ENCODE measurements at regions not wholly inside any gene's neighbourhood (a gene's known extent, or its start where the extent isn't known, plus 50 kb on each side); places are given as distances from the start of the nearest gene placed in this dataset.

DNA sequence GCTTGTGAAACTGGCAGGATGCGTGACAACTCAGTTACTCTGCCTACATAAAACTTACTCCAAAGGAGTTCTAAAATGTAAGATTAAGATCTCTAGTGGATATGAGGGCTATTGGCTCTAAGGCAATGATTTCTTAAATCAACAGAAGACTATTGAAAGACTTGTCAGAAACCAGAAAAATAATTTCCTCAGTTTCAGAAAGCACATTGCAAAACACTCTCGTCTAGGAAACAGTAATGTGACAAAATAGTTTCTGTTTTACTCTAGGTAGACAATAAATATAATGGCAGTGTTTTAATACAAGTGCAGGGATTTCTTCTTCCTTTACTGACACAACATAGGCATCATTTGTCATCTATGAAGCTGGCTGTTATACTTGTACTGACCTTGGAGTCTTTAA lies 230.1 kb downstream of the KCTD12 start:
- peak; percentile 25 to 61 (median 53) for DNase-seq

DNA sequence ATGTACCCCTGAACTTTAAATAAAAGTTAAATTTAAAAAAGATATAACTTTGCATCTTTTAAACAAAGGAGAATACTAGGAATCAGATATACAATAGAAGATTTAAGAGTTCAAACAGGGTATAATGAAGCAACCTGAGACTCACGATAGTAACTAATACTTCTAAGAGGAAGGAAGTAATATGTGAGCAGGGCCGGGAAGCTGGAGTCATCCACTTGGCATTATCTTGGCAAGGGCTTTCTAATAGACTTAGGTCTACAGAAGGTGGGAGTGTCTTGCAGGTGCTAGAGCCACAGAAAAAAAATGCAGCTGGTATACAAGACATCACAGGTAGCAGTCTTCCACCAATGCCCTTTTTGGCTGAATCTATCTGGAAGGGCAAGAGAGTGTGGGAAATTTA lies 231.9 kb downstream of the KCTD12 start:
- DNase-seq: peak in 1 of 3 donors; percentile 17

DNA sequence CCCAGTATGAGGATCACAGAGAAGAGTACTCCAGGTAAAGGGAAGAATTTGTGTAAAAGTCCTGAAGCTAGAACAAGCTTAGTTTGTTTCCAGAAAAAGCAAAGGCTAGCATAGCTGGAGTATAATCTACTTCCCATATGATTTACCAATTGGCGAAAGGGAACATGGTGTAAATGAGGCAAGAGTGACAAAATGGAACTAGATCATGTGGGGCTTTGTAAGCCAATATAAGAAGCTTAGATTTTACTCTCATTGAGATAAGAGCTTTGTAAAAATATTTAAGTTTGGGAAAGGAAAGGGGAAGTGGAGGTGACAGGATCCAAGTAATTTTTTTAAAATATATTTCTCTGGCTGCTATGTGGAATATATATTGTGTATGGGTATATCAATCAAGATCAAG lies 234.9 kb downstream of the KCTD12 start:
- peak in 2 of 3 donors; percentile 46 to 48 for DNase-seq

DNA sequence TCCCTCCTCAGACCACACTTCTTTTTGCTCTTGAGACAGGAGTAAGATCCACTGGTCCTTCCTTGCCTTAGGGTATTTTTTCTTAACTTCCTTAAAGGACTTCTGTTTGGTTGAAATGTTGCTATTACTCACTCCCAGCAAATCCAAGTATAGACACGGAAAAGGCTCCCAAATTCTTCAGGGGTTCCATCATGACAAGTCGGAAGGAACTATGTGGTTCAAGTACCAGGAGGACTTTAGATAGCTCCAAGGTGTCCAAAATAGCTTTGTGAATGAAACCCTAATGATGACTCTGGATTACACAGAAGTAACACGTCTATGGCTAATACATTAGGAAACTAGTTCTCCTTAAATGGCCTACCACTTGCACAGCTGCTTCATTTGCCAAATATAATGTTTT lies 238.7 kb downstream of the KCTD12 start:
- no peak for DNase-seq

DNA sequence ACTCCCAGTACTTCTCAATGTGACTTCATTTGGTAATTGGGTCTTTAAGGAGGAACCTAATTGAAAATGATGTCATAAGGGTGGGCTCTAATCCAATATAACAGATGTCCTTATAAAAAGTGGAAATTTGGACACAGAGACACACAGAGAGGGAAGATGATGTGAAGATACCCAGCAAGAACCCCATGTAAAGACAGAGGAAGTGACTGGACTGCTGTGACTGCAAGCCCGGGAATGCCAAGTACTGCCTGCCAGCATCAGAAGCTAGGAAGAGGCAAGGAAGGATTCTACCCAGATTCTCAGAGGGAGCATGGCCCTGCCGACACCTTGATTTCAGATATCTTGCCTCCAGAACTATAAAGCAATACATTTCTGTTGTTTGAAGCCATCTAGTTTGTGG lies 239.3 kb downstream of the KCTD12 start:
- DNase-seq: no peak

DNA sequence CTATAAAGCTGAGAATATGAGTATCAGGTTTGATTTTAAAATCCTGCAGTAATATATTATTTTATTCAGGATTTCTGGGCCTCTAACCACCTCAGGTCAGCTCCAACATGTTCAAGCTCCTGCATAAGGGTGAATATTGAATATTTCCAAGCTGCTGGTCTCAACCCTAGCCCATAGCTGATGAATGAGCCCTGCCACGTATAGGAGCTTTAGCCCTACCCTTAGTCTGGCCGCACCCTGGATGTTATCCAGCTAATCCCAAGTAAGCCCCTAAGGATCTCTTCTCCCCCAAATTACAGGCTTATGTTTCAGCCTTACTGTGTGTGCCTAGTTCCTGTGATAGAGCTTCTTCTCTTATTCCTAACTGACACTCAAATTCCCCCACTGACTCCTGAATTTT lies 240.6 kb downstream of the KCTD12 start:
- DNase-seq: no peak

DNA sequence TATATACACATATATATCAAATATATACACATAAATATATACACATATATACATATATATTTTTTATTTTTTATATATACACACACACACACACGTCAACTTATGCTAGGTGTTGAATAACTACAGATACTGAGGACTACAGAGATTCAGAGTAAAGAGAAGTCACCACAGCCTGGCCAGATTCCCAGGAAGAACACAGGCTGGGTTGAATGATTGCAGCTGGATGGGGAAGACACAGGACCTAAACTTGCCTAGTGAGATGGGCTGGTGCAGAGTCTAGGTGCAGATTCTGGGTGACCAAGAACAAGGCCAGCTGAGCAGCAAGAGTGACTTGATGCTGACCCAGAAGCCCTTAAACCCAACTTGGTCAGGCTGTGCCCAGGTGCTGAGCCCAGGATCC lies 241.3 kb downstream of the KCTD12 start:
- DNase-seq: no peak

DNA sequence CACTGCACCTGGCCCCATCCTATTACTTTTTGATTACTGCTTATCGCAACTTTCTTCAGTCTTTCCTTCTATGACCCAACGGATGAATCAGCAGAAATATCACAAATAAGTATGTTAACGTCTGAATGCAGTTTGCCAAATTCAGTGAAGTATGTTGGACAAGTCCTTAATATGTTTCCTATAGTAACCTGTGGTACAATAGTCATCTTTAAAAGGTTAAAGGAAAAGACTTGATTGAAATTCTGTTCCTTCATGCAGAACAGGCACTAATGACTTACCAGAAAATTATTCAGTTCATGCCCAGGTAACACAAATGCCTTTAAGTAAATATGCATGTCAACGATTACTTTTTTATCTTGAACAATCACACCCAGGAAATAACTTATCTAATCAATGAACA lies 242.6 kb downstream of the KCTD12 start:
- DNase-seq: no peak

DNA sequence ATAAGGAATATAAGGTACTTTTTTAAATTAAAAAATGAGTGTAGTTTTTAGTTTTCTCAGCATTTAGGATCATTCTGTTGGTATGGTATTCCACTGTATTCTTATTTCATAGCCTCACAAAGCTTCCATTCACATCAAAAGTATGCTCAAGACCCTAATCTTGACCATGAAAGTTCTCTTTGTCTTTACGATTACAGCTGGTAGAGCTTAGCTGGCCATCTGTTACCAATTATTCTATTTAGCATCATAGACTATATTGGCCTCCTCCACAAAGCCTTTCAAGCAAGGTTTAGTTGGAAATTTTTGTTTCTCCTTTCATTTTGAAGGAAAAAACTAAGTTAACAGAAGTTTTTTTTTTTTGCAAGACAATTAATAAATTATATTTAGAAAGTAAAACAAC lies 245.1 kb downstream of the KCTD12 start:
- DNase-seq: no peak

DNA sequence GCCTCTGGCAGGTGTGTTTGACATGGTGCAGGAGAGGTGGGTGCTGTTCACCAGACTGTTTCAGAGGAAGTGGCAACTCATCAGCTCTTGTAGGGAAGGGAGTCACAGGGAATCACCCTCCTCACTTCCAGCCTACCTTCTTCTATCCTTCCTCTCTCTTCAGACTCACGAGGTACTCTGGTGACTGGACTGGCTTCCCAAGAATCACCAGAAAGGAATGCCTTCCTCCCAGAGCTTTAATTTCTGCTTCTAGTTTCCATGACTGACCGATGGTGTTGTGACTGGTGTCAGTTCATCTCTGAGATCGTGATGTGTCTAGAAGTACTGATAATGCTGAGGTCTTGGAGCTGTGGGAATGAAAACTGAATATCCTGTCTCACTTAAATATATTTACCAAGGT lies 247.3 kb downstream of the KCTD12 start:
- no peak for DNase-seq

DNA sequence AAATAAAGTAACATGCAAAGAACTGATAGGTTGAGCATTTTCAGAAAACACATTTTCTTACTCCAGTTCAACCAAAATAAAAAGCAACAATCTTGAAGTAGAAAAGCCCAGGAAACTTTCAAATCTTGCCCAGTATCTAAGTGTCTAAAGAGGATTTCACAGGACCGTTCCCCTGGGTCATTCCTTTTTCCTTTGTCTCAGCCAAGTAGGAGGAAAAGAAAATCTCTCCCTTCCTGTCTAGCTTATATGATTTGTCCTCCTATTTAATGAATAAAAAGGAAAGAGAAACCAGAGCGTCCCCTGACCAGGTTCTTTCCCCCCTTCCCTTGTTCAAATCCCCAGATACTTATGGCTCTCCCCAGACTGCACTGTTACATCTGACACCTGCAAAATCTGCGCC lies 248.0 kb downstream of the KCTD12 start:
- DNase-seq: no peak

DNA sequence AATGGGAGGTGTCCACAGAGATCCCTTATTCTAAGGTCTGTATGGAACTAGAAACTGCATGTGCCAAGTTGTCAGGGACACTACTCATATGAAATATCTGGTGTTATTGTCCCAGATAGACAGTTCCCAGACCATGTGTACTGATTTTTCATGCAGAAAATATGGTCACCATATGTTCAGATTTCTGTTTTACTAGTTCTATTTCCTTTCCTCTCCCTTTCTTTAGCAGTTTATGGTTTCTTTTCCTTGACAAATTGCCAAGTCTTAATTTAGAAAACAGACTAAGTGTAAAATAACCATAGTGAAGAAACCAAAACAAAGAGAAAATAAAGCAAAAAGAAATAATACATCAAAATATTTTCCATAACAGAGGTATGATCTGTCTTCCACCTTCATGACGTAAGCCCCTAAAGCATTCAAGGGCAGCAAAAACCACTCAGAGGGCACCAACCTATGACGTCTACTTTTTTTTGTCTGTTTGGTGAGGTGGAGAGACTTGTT lies 248.5 kb downstream of the KCTD12 start:
- no peak for DNase-seq

DNA sequence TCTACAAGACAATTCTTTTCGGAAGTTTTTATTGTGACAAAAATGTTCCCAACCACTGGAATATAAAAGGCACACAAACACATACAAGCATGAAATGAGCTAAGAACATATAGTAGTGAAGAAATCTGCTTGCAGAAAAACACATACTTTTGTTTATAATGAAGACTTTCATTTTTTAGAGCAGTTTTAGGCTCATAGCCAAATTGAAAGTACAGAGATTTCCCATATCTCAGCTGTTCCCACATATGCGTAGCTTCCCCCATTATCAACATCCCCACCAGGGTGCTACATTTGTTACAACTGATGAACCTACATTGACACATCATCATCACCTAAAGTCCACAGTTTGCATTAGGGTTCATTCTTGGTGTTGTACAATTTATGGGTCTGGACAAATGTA lies 249.4 kb downstream of the KCTD12 start:
- DNase-seq: no peak

DNA sequence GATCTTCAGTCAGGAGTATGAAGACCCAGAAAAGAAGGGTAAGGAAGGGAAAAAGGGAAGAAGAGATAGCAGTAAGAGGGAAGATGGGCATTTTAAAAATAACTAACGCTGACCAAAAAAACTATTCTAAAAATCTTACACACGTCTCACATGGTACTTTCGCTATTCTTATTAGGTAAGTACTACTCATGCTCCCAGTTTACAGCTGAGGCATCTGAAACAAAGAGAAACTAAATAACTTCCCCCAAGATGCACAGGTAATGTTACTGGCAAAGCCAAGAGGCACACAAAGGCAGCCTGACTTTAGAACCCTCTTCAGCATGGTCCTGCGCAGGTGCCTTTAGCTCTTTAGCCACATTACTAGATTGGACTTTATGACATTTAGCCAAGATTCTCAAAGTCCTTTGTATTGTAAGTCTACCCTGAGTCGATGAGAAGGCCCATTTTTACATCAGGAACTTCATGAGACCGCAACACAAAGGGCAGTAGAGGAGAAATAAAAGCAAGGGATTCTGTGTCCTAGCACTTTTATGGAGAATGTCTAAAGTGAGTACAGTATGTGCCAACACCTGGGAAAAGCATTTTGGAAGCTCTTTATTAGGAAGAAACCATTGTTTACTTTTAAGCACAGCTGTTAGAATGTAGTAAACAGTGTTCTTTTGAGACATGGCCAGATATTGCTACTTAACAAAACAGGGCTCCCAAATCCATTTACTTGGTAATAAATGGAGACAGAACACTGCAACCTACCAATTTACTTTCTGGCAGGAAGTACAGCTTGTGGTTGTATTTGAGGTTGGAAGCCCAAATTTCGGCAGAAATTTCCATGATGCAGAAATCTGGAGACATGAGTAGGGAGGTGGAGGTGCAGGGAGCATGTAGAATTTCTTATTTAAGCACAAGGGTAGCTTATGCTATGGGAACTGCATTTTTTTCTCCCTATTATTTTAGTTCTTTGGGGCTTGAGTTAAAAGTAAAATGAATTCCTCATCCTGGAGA lies 250.7 kb downstream of the KCTD12 start:
- DNase-seq: no peak

DNA sequence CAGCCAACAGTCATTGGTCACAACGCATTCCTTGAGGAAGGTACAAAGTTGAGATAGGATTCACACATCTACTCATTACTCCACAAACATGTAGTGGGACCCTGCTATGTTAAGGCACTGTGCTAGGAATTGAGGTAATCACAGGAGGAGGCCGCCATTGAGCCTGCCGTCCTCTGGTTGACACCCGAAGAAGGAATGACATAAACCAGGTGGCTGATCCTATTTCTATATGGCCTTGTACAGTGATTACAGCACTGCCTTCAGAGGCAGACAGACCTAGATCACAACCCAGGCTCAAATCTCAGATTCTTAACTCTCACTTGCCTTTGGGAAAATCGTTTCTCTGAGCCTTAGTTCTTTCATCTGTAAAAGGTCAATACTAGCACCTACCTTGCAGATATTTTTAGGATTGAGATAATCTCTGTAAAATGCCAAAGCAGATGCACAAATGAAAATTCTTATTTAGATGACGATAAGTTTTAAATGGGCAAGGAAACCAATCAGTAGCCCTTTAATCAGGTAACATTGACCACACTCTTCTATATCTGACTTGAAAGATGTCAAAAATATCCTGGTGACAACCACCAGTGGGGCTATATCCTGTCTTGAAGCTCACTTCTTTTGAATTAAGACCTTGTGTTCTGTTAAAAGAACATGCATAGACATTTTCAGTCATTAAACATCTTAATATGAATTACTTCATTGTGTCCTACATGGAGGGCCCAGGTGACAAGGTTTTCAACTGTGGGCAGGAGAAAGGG lies 251.6 kb downstream of the KCTD12 start:
- DNase-seq: no peak

DNA sequence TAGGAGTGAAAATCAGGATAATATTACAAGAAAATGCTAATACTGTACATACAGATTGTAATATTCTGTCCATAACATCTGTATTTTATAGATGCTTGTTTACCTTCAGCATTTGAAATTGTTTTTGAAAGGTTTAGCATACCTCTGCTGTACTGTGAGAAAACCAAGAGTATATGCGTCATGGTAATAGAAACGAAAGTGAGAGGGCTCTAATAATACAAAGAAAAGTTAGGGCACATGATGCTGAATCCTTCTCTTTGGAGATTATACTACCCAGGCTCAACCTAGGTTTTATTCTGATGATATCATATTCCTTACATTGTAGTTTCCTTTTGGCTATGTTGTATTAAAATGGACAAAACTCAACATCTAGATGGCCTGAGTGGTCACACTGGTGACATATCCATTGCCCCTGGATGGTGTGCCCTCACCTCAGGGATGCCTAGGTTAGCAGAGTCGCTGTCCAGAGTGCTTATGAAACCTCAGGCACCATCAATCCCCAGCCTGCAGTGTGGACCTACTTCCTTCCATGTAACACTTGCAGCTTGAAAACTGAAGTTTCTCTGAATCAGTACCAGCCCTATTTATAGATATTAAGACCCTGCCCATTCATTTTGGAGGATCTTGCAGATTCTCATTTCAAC lies 253.7 kb downstream of the KCTD12 start:
- no peak for DNase-seq

DNA sequence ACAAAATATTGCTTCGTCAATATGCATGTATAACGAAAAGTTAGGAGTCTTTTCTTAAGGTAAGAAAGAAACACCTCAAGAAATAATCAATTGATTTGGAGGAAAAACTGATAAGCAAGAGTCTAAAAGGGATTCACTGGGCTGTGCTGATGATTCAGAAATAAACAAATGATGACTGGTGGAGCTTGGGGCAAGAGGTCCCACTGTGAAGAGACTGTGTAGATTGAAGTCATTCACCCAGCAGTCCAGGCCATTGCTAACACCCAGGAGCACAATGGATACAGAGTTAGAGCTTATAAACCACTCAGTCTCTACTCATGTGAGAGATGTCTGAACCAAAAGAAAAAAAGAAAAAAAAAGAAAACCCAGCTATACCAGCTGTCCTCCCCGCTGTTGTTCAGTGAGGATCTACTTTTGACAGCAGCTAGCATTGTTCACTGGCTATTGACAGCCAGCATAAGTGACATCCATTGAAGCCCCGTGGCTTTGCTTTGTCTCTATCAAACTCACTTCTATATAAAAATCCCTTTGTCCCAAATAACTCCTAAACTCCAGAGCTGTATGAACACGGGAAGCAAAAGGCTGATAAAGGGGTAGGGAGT lies 255.5 kb downstream of the KCTD12 start:
- no peak for DNase-seq

DNA sequence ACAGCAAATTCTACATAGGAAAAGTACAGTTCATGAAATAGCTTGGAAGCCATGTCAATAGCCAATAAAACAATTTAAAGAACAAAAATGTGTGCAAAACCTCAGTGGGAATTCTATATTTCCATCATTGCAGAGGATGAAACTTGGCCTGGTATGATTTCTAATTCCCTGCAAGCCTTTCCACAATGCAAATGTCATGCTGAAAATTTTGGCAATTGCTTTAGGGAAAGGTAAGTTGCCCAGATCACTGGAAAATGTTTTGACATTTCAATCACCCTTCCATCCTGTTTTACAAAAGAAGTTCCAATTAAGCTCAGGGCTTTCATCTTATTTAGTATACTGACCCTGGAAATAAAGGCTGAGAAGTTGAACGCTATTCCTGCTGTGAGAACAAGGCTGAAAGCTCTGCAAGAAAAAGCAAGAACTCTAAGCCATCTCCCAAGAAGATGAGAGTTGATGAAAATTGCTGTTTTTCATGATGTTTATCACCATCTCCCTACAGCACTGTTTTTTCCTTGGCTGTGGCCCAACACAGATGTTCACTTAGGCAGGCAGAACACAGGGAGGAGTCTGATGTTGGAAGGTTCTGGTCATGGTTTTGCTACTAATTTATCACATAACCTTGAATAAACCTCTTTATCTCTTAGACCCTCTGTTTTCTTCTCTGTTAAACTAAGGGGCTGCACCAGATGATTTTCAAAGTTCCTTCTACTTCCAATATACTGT lies 263.7 kb downstream of the KCTD12 start:
- no peak for DNase-seq

DNA sequence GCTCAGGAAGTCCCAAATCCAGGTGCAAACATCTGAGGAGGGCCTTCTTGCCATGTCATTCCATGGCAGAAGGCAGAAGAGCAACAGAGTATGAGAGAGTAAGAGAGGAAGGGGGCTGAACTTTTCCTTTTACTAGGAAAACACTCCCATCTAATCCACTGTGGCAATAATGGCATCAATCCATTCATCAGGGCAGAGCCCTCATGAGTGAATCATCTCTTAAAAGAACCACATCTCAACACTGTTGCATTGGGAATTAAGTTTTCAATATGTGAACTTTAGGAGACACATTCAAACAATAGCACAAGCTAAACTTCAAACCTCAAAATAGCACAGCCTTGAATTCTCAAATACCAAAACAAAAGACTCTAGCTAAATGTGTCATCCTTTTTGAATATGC lies 264.5 kb downstream of the KCTD12 start:
- no peak for DNase-seq

DNA sequence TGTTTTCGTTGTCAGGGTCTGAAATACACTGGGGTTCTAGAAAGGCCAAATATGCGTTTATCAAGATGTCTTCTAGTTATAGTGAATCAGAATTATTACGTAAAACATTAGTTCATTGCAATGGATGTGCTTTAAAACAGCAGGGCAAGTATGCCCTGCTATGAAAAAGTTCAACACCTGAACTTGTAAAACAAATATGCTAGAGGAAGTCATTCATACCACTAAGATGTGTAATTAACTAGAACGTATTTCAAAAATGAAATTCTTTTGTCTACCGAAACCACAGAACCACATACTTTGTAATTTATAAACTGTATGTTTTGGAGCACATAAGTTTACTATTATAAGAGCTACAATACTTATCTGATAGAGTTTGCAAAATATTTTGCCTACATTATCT lies 266.2 kb downstream of the KCTD12 start:
- no peak for DNase-seq

DNA sequence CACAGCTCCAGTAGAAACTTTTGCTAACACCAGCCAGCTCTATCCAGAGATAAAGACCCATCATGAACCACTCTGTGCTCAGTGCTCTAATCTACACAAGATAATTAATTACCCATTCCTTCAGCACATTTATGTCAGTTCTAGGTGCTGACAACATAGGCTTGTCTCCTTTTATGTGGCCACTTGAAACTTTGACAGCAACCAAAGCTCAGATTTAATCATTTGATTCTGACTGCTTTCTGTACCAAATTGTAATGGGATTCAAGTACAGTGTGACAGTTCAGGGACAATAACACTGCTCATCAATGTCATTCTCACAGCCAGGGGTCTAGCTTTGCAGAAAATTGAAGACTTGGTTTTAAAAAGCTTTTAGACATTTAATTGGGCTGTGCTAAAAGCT lies 266.6 kb downstream of the KCTD12 start:
- DNase-seq: no peak

DNA sequence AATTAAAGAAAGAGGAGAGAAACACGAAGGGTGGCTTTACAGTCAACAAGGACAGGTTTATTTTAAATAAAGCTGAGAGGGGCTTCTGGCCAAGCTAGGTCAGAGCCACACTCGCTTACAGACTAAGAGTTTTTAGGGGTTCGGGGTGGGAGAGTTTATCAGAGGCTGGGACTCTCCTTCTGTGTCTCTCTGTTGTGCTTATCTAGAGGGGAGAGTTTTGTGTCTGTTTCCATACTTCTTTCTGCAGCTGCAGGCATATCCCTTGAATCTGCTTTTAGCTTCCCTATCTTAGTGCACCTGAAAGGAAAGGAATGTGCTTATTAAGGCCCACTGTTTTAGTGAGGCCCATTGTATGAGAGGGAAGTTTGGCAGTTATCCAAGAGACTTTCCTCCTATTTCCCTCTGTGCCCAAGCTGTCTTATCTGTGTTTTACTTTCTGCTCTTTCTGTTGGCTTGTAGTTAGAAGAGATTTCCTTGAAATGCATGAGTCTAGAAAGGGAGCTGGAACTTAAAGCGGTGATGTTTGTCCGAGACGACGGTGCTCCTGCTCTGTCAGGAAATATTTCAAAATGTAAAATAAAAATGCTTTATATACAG lies 275.3 kb downstream of the KCTD12 start:
- no peak for DNase-seq

Measured in suppressor macrophage treated with lipopolysaccharide for 1 hour (primary cell).